ENCODE measurements at regions not wholly inside any gene's neighbourhood (a gene's known extent, or its start where the extent isn't known, plus 50 kb on each side); places are given as distances from the start of the nearest gene placed in this dataset.

DNA sequence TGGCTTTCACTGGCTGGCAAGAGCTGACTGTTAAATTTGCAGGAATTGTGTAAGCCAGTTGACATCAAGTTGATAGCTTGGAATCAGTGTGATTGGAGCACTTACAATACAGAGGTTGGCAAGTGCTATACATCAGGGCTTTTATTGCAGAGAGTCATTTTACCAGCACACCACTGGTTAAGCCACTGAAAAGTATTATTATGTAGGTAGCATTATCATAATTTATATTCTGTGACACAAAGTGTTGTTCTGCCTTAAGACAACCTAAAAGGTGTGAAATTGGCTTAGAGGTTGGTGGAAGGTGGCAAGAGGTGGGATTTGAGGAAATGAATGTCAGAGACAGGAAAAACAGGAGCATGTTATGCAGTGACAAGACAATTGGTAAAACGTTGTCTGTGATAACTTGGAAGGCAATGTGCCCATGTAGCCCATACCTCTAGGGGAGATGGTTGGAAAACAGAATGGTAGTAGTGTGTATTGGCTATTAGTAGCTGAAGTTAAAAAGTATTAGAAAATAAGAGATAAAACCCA, 172.9 kb upstream of the PRICKLE1 start:
- H3K27ac ChIP-seq (ENCODE audit: low read depth in 1 of 2, low read length in 1 of 2): no peak overlapping the region
- peaks cover 0 to 19% (median 9%) of the 10 kb centered on the region in 5 donors for H3K4me1 ChIP-seq (ENCODE audit: control insufficient read depth in 5 of 5, insufficient read depth in 5 of 5, low read length in 5 of 5)
- no peak overlapping the region for H3K9ac ChIP-seq (ENCODE audit: insufficient read depth in 1 of 2, low read length in 2 of 2)
- no peaks in the 10 kb centered on the region for H3K36me3 ChIP-seq (ENCODE audit: control insufficient read depth in 4 of 4, insufficient read depth in 4 of 4, low read length in 4 of 4)
- no peak overlapping the region for H3K4me3 ChIP-seq
- WGBS, 2 donors: 33 to 38% methylated on average over 1 of the region's 1 CpG
- TF ChIP-seq, protein P1, sequence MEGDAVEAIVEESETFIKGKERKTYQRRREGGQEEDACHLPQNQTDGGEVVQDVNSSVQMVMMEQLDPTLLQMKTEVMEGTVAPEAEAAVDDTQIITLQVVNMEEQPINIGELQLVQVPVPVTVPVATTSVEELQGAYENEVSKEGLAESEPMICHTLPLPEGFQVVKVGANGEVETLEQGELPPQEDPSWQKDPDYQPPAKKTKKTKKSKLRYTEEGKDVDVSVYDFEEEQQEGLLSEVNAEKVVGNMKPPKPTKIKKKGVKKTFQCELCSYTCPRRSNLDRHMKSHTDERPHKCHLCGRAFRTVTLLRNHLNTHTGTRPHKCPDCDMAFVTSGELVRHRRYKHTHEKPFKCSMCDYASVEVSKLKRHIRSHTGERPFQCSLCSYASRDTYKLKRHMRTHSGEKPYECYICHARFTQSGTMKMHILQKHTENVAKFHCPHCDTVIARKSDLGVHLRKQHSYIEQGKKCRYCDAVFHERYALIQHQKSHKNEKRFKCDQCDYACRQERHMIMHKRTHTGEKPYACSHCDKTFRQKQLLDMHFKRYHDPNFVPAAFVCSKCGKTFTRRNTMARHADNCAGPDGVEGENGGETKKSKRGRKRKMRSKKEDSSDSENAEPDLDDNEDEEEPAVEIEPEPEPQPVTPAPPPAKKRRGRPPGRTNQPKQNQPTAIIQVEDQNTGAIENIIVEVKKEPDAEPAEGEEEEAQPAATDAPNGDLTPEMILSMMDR (IDR thresholded peaks at IDR 0.05; ENCODE audit: control extremely low read depth, extremely low read depth): no peak
- peaks cover 0 to 2% (median 0%) of the 10 kb centered on the region in 4 donors for H3K9me3 ChIP-seq (ENCODE audit: control insufficient read depth in 4 of 4, insufficient read depth in 3 of 4, low read length in 3 of 4)
- H3K27me3 ChIP-seq (ENCODE audit: control insufficient read depth in 3 of 3, insufficient read depth in 3 of 3, low read length in 2 of 3): no peaks in the 10 kb centered on the region
- no peak for DNase-seq
- no peak for ATAC-seq (ENCODE audit: insufficient read depth, low FRiP score)

DNA sequence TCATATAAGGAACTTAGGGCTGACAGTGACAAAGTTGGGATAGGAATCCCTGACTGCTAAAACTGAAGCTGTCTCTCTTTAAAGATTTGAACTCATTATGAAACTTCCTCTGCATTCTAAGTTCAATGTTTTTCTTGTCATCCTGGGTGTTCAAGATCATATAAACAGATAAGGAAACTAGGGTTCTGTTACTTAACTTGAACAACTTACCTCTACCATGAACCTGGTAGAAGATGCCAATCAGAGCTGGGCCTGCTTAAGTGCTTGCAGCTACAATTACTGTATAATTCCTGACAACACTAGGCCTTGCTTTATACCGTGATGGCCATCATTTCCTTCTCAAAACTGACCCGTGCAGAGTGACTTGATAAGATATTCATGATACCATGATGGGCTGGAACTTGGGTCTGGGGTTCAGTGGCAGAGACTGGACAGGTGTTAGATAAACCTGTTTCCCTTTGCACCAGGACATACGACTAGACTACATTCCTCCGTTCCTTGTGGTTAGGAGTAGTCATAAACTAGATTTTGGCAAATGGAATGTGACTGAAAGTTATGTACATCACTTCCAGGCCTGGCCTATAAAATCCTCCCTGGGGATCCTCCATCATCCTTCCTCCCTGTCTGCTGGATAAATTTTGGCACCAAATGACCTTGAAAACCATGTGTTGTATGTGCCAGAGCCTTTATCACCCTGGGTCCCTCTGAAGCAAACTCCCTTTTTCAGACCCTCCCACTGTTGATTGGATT, 172.2 kb upstream of the PRICKLE1 start:
- Histone ChIP-seq H3K9ac (ENCODE audit: insufficient read depth in 1 of 2, low read length in 2 of 2) (no peak overlapping the region), H3K9me3 (ENCODE audit: control insufficient read depth in 4 of 4, insufficient read depth in 3 of 4, low read length in 3 of 4) (peaks cover 0 to 2% (median 0%) of the 10 kb centered on the region in 4 donors), H3K27ac (ENCODE audit: low read depth in 1 of 2, low read length in 1 of 2) (no peak overlapping the region), H3K27me3 (ENCODE audit: control insufficient read depth in 3 of 3, insufficient read depth in 3 of 3, low read length in 2 of 3) (no peaks in the 10 kb centered on the region), H3K4me3 (no peak overlapping the region), H3K36me3 (ENCODE audit: control insufficient read depth in 4 of 4, insufficient read depth in 4 of 4, low read length in 4 of 4) (no peaks in the 10 kb centered on the region), H3K4me1 (ENCODE audit: control insufficient read depth in 5 of 5, insufficient read depth in 5 of 5, low read length in 5 of 5) (peaks cover 0 to 24% (median 11%) of the 10 kb centered on the region in 5 donors)
- ATAC-seq (ENCODE audit: insufficient read depth, low FRiP score) (no peak), DNase-seq (no peak)
- WGBS, 2 donors: 82 to 88% methylated on average over 4 of the region's 4 CpGs
- TF ChIP-seq, protein P1 (IDR thresholded peaks at IDR 0.05; ENCODE audit: control extremely low read depth, extremely low read depth): no peak

DNA sequence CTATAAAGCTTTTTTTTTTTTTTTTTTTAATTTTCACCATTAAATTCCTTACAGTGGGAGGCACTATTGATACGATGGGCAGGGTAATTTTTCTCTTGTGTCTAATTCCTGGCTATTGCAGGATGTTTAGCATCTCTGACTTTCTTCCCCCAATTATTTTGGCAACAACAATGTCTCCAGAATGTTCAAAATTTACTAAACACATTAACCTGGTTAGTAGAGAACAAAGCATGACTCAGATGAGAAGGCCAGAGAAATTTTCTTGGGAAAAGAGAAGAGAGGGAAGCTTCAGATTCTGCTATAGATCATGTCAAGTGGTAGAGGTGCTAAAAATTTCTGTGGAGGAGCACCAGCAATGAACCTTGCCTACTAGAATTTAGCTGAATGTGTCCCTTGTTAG, 171.5 kb upstream of the PRICKLE1 start:
- Histone ChIP-seq H3K9me3 (ENCODE audit: control insufficient read depth in 4 of 4, insufficient read depth in 3 of 4, low read length in 3 of 4) (peaks cover 0 to 2% (median 0%) of the 10 kb centered on the region in 4 donors), H3K4me3 (no peak overlapping the region), H3K36me3 (ENCODE audit: control insufficient read depth in 4 of 4, insufficient read depth in 4 of 4, low read length in 4 of 4) (no peaks in the 10 kb centered on the region), H3K27me3 (ENCODE audit: control insufficient read depth in 3 of 3, insufficient read depth in 3 of 3, low read length in 2 of 3) (no peaks in the 10 kb centered on the region), H3K4me1 (ENCODE audit: control insufficient read depth in 5 of 5, insufficient read depth in 5 of 5, low read length in 5 of 5) (peaks cover 0 to 24% (median 11%) of the 10 kb centered on the region in 5 donors), H3K9ac (ENCODE audit: insufficient read depth in 1 of 2, low read length in 2 of 2) (no peak overlapping the region), H3K27ac (ENCODE audit: low read depth in 1 of 2, low read length in 1 of 2) (no peak overlapping the region)
- DNase-seq (no peak), ATAC-seq (ENCODE audit: insufficient read depth, low FRiP score) (no peak)
- WGBS, 2 donors: 77 to 84% methylated on average over 1 of the region's 1 CpG
- TF ChIP-seq, protein P1 (IDR thresholded peaks at IDR 0.05; ENCODE audit: control extremely low read depth, extremely low read depth): no peak

Measured in lung (tissue), 11 donors.